CD4-positive, alpha-beta T cell (primary cell): ENCODE measurements at regions not wholly inside any gene's neighbourhood (a gene's known extent, or its start where the extent isn't known, plus 50 kb on each side); places are given as distances from the start of the nearest gene placed in this dataset.
"Not testable (repeated sequence)": the region's sequence is repeated elsewhere in the genome, so short reads cannot be mapped to it uniquely, and the experiment has no call there.

Experiments used
- ATAC-seq: fragments of 200-7000 bp; cut with Tn5 transposase; one replicate; pipeline ENCODE4 v1.10.0; 2022; ENCODE audit warnings: mild to moderate bottlenecking; ENCODE audit not compliant: poor library complexity
- CTCF ChIA-PET: fragments of 350-600 bp; sonication (Branson Sonifier 250); formaldehyde crosslinking; loops from one replicate; lab custom pipeline; 2021; ENCODE audit warnings: antibody characterized with exemption, inconsistent platforms; lab: Charles Lee
- POLR2A ChIA-PET: fragments of 350-600 bp; sonication (Branson Sonifier 250); formaldehyde crosslinking; loops from one replicate; lab custom pipeline; 2021; ENCODE audit warnings: antibody characterized with exemption, inconsistent platforms; lab: Charles Lee
- DNase-seq, 14 experiments: peaks; one replicate each; pipeline ENCODE4 v3.0.0-alpha.2; 2013 to 2020; ENCODE audit warnings: mixed read lengths in 2 of 14
- H3K27ac ChIP-seq, 2 donors: one replicate each; pipeline versions ENCODE4 v1.5.1 to v1.7.0; 2013; ENCODE audit warnings: low read length in 2 of 2, low read depth in 1 of 2, mild to moderate bottlenecking in 1 of 2
- H3K27me3 ChIP-seq, 2 experiments: 1 replicate in 1 of 2; 2 replicates in 1 of 2; pipeline versions ENCODE4 v1.6.1 to v1.7.0; 2013; ENCODE audit warnings: low read length in 2 of 2, control low read depth in 1 of 2, mild to moderate bottlenecking in 1 of 2, moderate library complexity in 1 of 2; ENCODE audit not compliant: insufficient read depth in 2 of 2, control insufficient read depth in 1 of 2
- H3K36me3 ChIP-seq: one replicate; pipeline ENCODE4 v1.6.1; 2013; ENCODE audit warnings: low read length, control low read depth; ENCODE audit not compliant: insufficient read depth
- H3K4me1 ChIP-seq: one replicate; pipeline ENCODE4 v1.6.1; 2013; ENCODE audit warnings: low read length, control low read depth; ENCODE audit not compliant: insufficient read depth
- H3K4me3 ChIP-seq: one replicate; pipeline ENCODE4 v1.5.1; 2013; ENCODE audit warnings: mild to moderate bottlenecking, low read length, moderate library complexity
- H3K9me3 ChIP-seq, 2 experiments: 1 replicate in 1 of 2; 2 replicates in 1 of 2; pipeline versions ENCODE4 v1.6.1 to v1.7.0; 2013; ENCODE audit warnings: low read length in 2 of 2, mild to moderate bottlenecking in 2 of 2, control low read depth in 1 of 2, moderate library complexity in 1 of 2; ENCODE audit not compliant: control insufficient read depth in 1 of 2, insufficient read depth in 1 of 2
- H3K27ac Mint-ChIP-seq: one replicate; pipeline ENCODE4 v1.8.0; 2020; ENCODE audit warnings: mixed read lengths
- H3K27me3 Mint-ChIP-seq: one replicate; pipeline ENCODE4 v1.8.0; 2021; ENCODE audit warnings: mixed read lengths
- H3K36me3 Mint-ChIP-seq: one replicate; pipeline ENCODE4 v1.8.0; 2021; ENCODE audit warnings: low read depth, mixed read lengths
- H3K4me1 Mint-ChIP-seq: one replicate; pipeline ENCODE4 v1.8.0; 2021; ENCODE audit warnings: low read depth, mixed read lengths
- H3K4me3 Mint-ChIP-seq: one replicate; pipeline ENCODE4 v1.8.0; 2020; ENCODE audit warnings: mild to moderate bottlenecking, mixed read lengths
- H3K9me3 Mint-ChIP-seq: one replicate; pipeline ENCODE4 v1.8.0; 2020; ENCODE audit warnings: mixed read lengths
- intact Hi-C, 2 experiments: fragments of 100-400 bp; cut with DNase I in 1 of 2; cut with micrococcal nuclease in 1 of 2; formaldehyde crosslinking; loops; one replicate each; pipeline versions ENCODE4 v1.15.1 to v1.9.0; 2023 to 2025; cut with DNase I, micrococcal nuclease

DNA sequence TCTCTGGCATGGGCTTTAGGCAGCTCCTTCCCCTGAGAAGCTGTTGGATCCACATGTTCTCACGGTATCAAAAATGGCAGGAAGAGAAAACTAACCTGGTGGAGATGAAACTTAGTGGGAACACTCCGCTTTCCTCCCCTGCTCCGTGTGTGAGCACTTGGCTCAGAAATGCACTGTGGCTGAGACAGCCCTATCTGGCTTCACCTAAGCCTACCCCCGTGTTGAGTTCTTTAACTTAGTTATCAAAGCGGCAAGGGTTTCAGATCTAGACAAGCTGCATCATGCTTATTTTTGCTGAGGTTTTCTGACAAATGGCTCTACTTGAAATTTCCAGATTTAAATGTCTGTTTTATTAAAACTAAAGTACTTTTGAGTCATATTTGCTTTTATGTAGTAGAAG, 221.6 kb upstream of the PLGLB2 start:
- H3K4me3 ChIP-seq, intact Hi-C loops, H3K36me3 Mint-ChIP-seq, CTCF ChIA-PET, H3K36me3 ChIP-seq, H3K27me3 Mint-ChIP-seq, H3K4me3 Mint-ChIP-seq, DNase-seq, H3K9me3 Mint-ChIP-seq, POLR2A ChIA-PET, H3K9me3 ChIP-seq, H3K27me3 ChIP-seq, H3K27ac Mint-ChIP-seq: not testable (repeated sequence)
- ATAC-seq = peak; percentile 51
- peaks cover 15% of the 10 kb centered on the region for H3K4me1 Mint-ChIP-seq
- Histone ChIP-seq H3K4me1 (peaks cover 21% of the 10 kb centered on the region), H3K27ac (peak overlapping the region in 1 of 2 donors; percentile 50)

GRCh38 chr2:87531968-87532715, 215.7 kb upstream of the PLGLB2 start:
- H3K27ac ChIP-seq, H3K4me1 ChIP-seq, intact Hi-C loops, DNase-seq, H3K4me3 ChIP-seq, ATAC-seq, H3K9me3 ChIP-seq, CTCF ChIA-PET, H3K36me3 ChIP-seq, H3K27me3 Mint-ChIP-seq, H3K9me3 Mint-ChIP-seq, POLR2A ChIA-PET, H3K36me3 Mint-ChIP-seq, H3K27me3 ChIP-seq: not testable (repeated sequence)
- peak overlapping the region; percentile 7 for H3K4me3 Mint-ChIP-seq
- peak overlapping the region; percentile 50 for H3K27ac Mint-ChIP-seq
- H3K4me1 Mint-ChIP-seq = peaks cover 11% of the 10 kb centered on the region

DNA sequence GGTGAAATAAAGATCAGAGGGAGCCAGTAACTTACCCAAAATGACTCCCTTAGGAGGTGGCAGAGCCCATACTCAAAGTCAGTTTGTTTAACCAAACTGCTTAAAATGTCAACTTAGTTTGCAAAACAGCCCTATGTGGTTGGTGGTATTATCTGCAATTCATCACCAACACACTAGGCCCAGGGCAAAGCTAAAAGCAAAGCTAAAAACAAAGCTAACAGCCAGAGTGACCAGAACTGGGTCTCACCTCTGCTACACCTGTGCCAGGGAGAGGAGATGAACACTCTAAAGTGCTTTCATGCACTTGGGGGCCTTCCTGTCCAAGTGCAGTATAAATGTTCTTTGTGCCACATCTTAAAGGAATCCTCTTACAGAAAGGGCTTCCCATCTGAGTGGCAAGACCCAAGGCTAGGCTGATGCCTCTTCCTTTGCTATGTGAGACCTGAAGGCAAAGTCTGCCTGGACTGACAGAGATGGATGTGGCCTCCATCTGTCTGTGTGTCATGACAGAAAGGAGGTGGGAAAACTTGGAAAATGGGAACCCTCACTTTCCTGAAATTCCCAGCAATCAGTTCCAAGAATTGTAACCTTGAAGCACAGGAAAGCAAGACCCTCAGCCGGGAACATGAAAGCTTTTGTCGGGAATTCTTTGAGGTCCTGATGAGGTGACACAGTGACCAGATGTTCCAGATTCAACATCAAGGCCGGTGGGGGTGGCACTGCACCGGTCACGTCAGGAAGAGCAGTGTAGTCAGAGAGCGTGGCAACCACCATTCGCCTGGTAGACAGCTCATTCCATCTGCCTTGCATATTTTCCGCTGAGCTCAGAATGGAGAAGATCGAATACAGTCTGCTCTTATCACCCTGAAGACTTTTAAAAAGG, 214.3 kb upstream of the PLGLB2 start:
- H3K9me3 ChIP-seq, H3K36me3 ChIP-seq, H3K9me3 Mint-ChIP-seq, H3K4me1 ChIP-seq, CTCF ChIA-PET, H3K27me3 ChIP-seq, H3K4me3 Mint-ChIP-seq, H3K4me3 ChIP-seq, H3K27me3 Mint-ChIP-seq, POLR2A ChIA-PET, H3K27ac ChIP-seq, intact Hi-C loops, ATAC-seq, H3K27ac Mint-ChIP-seq, H3K36me3 Mint-ChIP-seq: not testable (repeated sequence)
- DNase-seq = peak in 1 of 14 experiments; percentile 16
- H3K4me1 Mint-ChIP-seq = peaks cover 15% of the 10 kb centered on the region

- H3K4me3 ChIP-seq, CTCF ChIA-PET, ATAC-seq, DNase-seq, H3K9me3 Mint-ChIP-seq, H3K27ac ChIP-seq, H3K4me1 ChIP-seq, H3K27me3 Mint-ChIP-seq, H3K36me3 Mint-ChIP-seq, POLR2A ChIA-PET, H3K9me3 ChIP-seq, intact Hi-C loops, H3K27me3 ChIP-seq, H3K4me3 Mint-ChIP-seq, H3K36me3 ChIP-seq, H3K27ac Mint-ChIP-seq: not testable (repeated sequence)
- peaks cover 15% of the 10 kb centered on the region for H3K4me1 Mint-ChIP-seq
These were observed 213.5 kb upstream of the PLGLB2 start for GRCh38 chr2:87534273-87534889.

- H3K27me3 Mint-ChIP-seq, H3K27ac ChIP-seq, H3K27me3 ChIP-seq, H3K4me3 Mint-ChIP-seq, H3K36me3 Mint-ChIP-seq, H3K9me3 Mint-ChIP-seq, intact Hi-C loops, H3K9me3 ChIP-seq, ATAC-seq, POLR2A ChIA-PET, DNase-seq, H3K4me3 ChIP-seq, H3K4me1 ChIP-seq, CTCF ChIA-PET, H3K36me3 ChIP-seq: not testable (repeated sequence)
- Mint-ChIP-seq H3K27ac (peak overlapping the region; percentile 74), H3K4me1 (peaks cover 15% of the 10 kb centered on the region)
These were observed 211.5 kb upstream of the PLGLB2 start for GRCh38 chr2:87536427-87536826.

- H3K4me3 ChIP-seq, H3K9me3 ChIP-seq, intact Hi-C loops, H3K27ac ChIP-seq, H3K27me3 ChIP-seq, H3K4me1 ChIP-seq, H3K9me3 Mint-ChIP-seq, H3K36me3 ChIP-seq, H3K4me3 Mint-ChIP-seq, POLR2A ChIA-PET, H3K27me3 Mint-ChIP-seq, H3K36me3 Mint-ChIP-seq, CTCF ChIA-PET: not testable (repeated sequence)
- ATAC-seq (peak; percentile 23), DNase-seq (peak in 3 of 14 experiments; percentile 11 to 53 (median 18))
- Mint-ChIP-seq H3K27ac (peak overlapping the region; percentile 74), H3K4me1 (peaks cover 13% of the 10 kb centered on the region)
These were observed 210.6 kb upstream of the PLGLB2 start for GRCh38 chr2:87537251-87537671.
